ENCODE measurements at regions not wholly inside any gene's neighbourhood (a gene's known extent, or its start where the extent isn't known, plus 50 kb on each side); places are given as distances from the start of the nearest gene placed in this dataset.
"Not testable (repeated sequence)": the region's sequence is repeated elsewhere in the genome, so short reads cannot be mapped to it uniquely, and the experiment has no call there.

DNA sequence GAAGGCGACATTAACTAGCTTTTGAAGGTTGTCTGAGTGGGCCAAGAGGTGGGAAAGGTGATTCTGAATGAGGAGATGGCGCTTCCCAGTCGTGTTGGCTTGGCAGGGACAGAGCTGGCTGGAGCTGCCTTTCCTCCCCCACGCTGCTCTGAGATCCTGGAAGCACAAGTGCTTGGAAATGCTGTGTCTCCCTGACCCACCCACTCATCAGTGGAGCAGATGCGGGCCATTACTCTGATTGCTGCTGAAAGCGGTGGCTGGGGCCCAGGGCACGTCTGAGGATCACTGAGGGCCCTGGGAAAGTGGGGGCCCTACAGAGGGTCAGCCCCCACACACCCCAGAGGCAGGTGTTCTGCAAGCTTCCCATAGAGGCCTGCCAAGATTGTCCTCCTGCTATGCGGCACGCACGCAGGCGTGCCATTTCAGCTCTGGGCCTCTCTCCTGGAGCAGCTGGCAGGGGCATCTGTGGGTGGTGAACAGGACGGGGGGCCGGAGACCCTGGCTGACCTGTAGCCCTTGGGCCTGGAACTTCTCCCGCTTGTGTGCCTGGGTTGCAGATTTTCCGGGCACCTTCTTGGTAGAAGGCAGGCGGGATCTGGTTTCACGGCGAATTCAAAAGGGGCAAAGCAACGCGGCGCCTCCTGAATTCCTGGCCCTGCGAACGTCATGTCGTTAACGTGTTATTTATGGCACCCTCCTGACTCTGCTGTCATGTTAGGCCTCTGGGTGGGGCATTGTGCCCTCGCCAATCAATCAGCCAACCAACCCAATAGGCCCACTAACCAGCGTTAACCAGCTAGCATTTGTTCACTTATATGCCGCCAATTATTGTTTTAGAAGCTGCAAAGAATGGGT is 133.8 kb upstream of the TBX3 start:
- ATAC-seq (ENCODE audit: low FRiP score) (no peak), DNase-seq (ENCODE audit: low spot score) (no peak)
- TF ChIP-seq, protein P1, sequence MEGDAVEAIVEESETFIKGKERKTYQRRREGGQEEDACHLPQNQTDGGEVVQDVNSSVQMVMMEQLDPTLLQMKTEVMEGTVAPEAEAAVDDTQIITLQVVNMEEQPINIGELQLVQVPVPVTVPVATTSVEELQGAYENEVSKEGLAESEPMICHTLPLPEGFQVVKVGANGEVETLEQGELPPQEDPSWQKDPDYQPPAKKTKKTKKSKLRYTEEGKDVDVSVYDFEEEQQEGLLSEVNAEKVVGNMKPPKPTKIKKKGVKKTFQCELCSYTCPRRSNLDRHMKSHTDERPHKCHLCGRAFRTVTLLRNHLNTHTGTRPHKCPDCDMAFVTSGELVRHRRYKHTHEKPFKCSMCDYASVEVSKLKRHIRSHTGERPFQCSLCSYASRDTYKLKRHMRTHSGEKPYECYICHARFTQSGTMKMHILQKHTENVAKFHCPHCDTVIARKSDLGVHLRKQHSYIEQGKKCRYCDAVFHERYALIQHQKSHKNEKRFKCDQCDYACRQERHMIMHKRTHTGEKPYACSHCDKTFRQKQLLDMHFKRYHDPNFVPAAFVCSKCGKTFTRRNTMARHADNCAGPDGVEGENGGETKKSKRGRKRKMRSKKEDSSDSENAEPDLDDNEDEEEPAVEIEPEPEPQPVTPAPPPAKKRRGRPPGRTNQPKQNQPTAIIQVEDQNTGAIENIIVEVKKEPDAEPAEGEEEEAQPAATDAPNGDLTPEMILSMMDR (IDR thresholded peaks at IDR 0.05) = no peak

DNA sequence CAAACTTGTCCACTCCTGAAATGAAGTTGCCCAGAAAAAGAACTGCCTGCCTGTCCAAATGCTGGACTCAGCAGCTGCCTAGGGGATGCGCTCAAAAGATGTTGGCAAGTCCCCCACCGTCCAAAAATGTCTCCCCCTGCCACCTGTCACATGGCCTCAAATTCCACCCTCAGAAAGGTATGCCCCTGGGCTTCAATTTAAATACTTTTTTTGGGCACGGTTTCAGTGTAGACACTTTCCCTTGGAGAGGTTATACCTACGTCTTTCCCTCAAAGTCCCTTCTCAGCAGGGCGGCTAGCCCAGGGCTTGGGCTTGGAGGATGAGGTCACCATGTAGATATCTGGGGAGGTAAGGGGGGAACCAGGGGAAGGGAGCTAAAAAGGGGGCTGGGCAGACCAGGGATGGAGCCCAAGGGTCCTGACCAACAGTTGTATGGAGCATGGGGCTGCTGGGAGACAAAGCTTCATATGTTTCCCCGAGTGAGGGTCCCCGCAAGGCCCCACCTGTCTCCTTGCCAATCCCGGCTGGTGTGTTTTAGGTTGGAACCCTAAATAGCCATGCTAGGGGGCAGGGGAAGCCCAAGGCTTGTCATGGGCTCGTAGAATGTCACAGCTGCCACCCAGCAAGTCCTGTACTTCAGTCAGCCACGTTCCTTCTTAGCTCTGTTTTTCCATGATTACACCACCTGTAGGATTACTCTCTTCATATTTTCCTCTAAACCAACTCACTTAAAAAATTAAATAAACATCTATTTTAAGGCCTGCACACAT is 131.2 kb upstream of the TBX3 start:
- no peak for DNase-seq (ENCODE audit: low spot score)
- ATAC-seq (ENCODE audit: low FRiP score) = no peak
- TF ChIP-seq, protein P1 (IDR thresholded peaks at IDR 0.05) = no peak

DNA sequence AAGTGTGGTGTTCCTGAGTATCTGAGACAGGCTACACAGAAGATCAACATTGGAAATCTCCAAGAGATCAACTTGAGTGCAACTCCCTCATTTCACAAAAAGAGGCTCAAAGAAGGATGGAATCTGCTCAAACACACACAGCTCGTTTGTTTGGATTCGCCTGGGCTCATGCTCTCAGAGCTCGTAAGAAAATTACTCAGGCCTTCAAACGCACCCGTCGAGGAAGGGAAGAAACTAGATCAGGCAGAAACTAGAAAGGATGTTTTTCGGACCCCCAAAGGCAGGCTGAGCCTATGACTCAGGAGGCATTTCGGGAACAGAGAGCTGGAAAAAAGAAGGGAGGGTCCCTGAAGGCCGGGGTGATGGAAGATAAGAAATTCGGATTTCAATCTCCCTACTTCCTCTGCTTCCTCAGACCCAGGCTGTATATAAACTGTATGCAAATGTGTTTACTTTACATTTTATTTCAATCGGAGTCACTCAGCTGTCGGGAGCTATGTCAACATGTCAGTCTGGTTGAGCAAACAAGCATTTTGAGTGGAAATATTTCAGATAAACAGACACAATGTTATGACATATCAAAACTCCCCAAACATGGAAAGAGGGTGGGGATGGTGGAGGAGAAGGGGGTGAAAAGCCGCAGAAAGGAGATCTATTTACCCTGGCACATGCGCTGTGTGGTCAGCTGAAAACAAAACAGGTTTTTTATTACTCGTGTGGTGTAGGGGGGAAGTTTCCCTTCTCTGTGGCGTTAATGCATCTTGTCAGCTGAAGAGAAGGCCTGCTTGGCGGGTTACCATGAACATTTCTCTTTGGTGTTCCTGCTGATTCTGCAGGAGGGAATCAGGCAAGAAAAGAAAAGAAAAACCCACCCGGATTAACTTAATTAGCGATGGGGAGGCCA is 129.1 kb upstream of the TBX3 start:
- DNase-seq (ENCODE audit: low spot score) = no peak
- no peak for ATAC-seq (ENCODE audit: low FRiP score)
- TF ChIP-seq, protein P1 (IDR thresholded peaks at IDR 0.05) = no peak

DNA sequence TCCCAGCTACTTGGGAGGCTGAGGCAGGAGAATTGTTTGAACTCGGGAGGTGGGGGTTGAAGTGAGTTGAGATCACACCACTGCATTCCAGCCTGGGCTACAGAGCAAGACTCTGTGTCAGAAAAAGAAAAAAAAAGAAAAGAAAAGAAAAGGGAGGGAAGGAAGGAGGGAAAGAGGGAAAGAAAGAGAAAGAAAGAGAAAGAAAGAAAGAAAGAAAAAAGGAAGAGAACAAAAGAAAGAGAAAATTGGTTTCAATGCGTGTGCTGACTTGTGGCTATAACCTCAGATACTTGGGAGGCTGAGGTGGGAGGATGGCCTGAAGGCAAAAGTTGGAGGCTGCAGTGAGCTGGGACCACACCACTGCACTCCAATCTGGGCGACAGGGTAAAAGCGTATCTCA is 128.4 kb upstream of the TBX3 start:
- TF ChIP-seq, protein P1 (IDR thresholded peaks at IDR 0.05) = no peak
- DNase-seq (ENCODE audit: low spot score) = no peak
- ATAC-seq (ENCODE audit: low FRiP score) = no peak

DNA sequence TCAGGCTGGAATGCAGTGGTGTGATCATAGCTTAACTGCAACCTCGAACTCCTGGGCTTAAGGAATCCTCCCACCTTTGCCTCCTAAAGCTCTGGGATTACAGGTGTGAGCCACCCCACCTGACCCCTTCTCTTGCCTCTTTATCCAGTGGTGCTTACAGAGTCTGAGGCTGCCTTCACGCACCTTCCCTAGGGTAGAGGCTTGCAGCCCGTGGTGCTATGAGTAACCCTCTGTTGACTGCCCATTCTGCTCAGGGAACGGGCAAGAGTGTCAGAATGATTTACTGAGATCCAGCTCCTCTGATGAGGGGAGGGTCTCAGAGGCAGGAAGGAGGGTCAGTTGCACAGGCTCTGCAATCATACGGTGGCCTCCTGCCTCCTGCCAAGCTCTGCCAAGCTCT is 125.1 kb upstream of the TBX3 start:
- TF ChIP-seq, protein P1 (IDR thresholded peaks at IDR 0.05) = no peak
- no peak for ATAC-seq (ENCODE audit: low FRiP score)

DNA sequence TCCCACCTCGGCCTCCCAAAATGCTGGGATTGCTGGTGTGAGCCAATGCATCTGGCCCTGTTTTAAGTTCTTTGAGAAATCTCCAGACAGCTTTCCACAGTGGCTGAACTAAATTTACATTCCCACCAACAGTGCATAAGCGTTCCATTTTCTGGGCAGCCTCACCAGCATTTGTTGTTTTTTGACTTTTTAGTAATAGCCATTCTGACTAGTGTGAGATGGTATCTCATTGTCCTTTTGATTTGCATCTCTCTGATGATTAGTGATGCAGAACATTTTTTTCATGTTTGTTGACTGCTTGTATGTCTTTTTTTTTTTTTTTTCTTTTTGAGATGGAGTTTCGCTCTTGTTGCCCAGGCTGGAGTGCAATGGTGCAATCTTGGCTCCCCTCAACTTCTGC is 117.4 kb upstream of the TBX3 start:
- not testable (repeated sequence) for ATAC-seq (ENCODE audit: low FRiP score); DNase-seq (ENCODE audit: low spot score)

More for the DNA sequence above, 125.1 kb upstream of the TBX3 start:
- DNase-seq (ENCODE audit: low spot score) = no peak

DNA sequence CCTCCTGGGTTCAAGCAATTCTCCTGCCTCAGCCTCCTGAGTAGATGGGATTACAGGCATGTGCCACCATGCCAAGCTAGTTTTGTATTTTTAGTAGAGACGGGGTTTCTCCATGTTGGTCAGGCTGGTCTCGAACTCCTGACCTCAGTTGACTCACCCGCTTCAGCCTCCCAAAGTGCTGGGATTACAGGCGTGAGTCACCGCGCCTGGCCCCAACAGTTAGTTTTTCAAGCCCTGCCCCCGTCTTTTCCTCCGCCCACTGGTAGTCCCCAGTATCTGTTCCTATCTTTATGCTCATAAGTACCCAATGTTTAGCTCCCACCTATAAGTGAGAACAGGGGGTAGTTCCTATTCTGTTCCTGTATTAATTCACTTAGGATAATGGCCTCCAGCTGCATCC is 116.6 kb upstream of the TBX3 start:
- ATAC-seq (ENCODE audit: low FRiP score); DNase-seq (ENCODE audit: low spot score): not testable (repeated sequence)

All from omental fat pad (tissue), 3 donors.